ENCODE measurements at regions not wholly inside any gene's neighbourhood (a gene's known extent, or its start where the extent isn't known, plus 50 kb on each side); places are given as distances from the start of the nearest gene placed in this dataset.

GRCh38 chr5:164224772-164225171, 719.4 kb downstream of the MAT2B start:
- no peak for TF ChIP-seq ZFP36L2 (CRISPR knock-in tag; IDR thresholded peaks at IDR 0.05)
- TF ChIP-seq CTCF (CRISPR knock-in tag; IDR thresholded peaks at IDR 0.05): no peak
- no peak for TF ChIP-seq ATF2 (CRISPR knock-in tag; IDR thresholded peaks at IDR 0.05)
- no peak for TF ChIP-seq MAFK (conservative IDR thresholded peaks at IDR 0.05 in 1 of 2, IDR thresholded peaks at IDR 0.05 in 1 of 2; ENCODE audit: low read length in 2 of 2)
